Lung (tissue), 11 donors: ENCODE measurements at regions not wholly inside any gene's neighbourhood (a gene's known extent, or its start where the extent isn't known, plus 50 kb on each side); places are given as distances from the start of the nearest gene placed in this dataset.

Experiments used
- ATAC-seq: fragments of 200-7000 bp; cut with Tn5 transposase; one replicate; pipeline ENCODE4 v1.9.1; 2020; ENCODE audit warnings: moderate number of reproducible peaks; ENCODE audit not compliant: insufficient read depth, low FRiP score
- DNase-seq, 3 donors: peaks; one replicate each; pipeline ENCODE4 v3.0.0-alpha.2; 2013 to 2017
- H3K27ac ChIP-seq, 2 donors: one replicate each; pipeline ENCODE4 v1.5.1; 2013; ENCODE audit warnings: mild to moderate bottlenecking in 2 of 2, moderate library complexity in 2 of 2, control low read depth in 1 of 2, inconsistent platforms in 1 of 2, low read depth in 1 of 2, low read length in 1 of 2
- H3K27me3 ChIP-seq, 3 donors: one replicate each; pipeline ENCODE4 v1.5.1; 2013; ENCODE audit warnings: low read length in 2 of 3; ENCODE audit not compliant: control insufficient read depth in 3 of 3, insufficient read depth in 3 of 3
- H3K36me3 ChIP-seq, 4 donors: one replicate each; pipeline ENCODE4 v1.5.1; 2013; ENCODE audit warnings: low read length in 4 of 4, mild to moderate bottlenecking in 1 of 4, moderate library complexity in 1 of 4; ENCODE audit not compliant: control insufficient read depth in 4 of 4, insufficient read depth in 4 of 4
- H3K4me1 ChIP-seq, 5 donors: one replicate each; pipeline ENCODE4 v1.5.1; 2013; ENCODE audit warnings: low read length in 5 of 5, mild to moderate bottlenecking in 2 of 5, moderate library complexity in 1 of 5; ENCODE audit not compliant: control insufficient read depth in 5 of 5, insufficient read depth in 5 of 5
- H3K4me3 ChIP-seq: one replicate; pipeline ENCODE4 v1.5.1; 2013; ENCODE audit warnings: mild to moderate bottlenecking, control low read depth, moderate library complexity
- H3K9ac ChIP-seq, 2 donors: one replicate each; pipeline ENCODE4 v1.5.1; 2013; ENCODE audit warnings: low read length in 2 of 2, control low read depth in 1 of 2; ENCODE audit not compliant: insufficient read depth in 1 of 2
- H3K9me3 ChIP-seq, 4 donors: one replicate each; pipeline ENCODE4 v1.5.1; 2013; ENCODE audit warnings: low read length in 3 of 4, mild to moderate bottlenecking in 1 of 4, moderate library complexity in 1 of 4; ENCODE audit not compliant: control insufficient read depth in 4 of 4, insufficient read depth in 3 of 4
- WGBS, 2 donors: extraction: QIAGEN DNeasy Blood & Tissue Kit; methylation state at CpG; one replicate each; pipeline ENCODE4 v1.1.7; 2013; 5-methylcytosine and 5-hydroxymethylcytosine counted together
- TF ChIP-seq, protein P1 (sequence below): IDR thresholded peaks from 2 replicates; pipeline ENCODE4 v1.5.1; 2012; ENCODE audit warnings: mild to moderate bottlenecking; ENCODE audit errors: control extremely low read depth, extremely low read depth
- donor health status: control.
- donor health status: control.
- donor health status: Bipolar disorder and iron deficiency.
- donor health status: healthy.
- donor health status: DM: yes; HTN: yes; CAD: no.

DNA sequence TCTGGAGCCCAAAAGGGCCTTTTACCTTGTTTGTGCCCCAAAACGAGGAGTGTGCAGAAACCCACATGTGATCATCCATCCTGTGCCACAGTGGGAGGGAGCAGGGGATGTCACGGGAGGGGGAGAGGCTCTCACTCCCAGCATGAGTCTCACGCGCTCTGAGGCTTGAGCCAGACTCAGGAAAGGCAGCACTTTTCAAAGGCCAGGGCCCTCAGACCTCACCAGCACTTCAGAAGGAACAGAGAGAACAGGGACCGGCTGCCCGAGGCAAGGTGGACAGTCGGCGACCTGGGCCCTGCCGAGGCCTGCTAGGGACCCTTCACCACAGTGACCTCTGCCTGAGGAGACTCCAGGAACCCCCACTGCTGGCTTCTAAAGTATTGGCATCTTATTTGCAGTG, 71.7 kb upstream of the WASF3 start:
- DNase-seq (no peak), ATAC-seq (no peak)
- Histone ChIP-seq H3K9ac (no peak overlapping the region), H3K9me3 (no peaks in the 10 kb centered on the region), H3K27ac (no peak overlapping the region), H3K4me1 (no peaks in the 10 kb centered on the region), H3K4me3 (no peak overlapping the region), H3K27me3 (no peaks in the 10 kb centered on the region), H3K36me3 (no peaks in the 10 kb centered on the region)
- 63 to 64% methylated on average over 9 of the region's 9 CpGs for WGBS, 2 donors
- TF ChIP-seq, protein P1, sequence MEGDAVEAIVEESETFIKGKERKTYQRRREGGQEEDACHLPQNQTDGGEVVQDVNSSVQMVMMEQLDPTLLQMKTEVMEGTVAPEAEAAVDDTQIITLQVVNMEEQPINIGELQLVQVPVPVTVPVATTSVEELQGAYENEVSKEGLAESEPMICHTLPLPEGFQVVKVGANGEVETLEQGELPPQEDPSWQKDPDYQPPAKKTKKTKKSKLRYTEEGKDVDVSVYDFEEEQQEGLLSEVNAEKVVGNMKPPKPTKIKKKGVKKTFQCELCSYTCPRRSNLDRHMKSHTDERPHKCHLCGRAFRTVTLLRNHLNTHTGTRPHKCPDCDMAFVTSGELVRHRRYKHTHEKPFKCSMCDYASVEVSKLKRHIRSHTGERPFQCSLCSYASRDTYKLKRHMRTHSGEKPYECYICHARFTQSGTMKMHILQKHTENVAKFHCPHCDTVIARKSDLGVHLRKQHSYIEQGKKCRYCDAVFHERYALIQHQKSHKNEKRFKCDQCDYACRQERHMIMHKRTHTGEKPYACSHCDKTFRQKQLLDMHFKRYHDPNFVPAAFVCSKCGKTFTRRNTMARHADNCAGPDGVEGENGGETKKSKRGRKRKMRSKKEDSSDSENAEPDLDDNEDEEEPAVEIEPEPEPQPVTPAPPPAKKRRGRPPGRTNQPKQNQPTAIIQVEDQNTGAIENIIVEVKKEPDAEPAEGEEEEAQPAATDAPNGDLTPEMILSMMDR = no peak

DNA sequence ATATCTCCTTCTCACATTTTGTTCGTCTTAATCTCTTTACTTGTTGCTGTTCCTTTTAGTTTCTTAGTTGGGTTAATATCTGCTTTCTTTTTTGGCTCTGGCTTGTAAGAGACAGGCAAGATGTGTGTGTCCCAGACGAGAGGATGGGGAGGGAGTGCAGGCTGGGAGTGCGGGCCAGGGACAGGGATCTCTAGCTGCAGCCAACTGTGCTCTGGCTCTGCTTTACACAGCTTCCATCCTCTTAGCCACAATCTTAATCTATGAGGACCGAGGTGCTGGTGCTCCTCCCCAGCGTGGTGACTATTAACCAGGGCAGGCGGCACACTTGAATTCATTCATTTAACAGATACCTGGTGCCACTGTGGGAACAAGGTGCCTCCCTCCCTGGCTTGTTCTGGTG, 70.9 kb upstream of the WASF3 start:
- DNase-seq = peak in 1 of 3 donors; percentile 6
- ATAC-seq = no peak
- no peak overlapping the region for H3K4me3 ChIP-seq
- TF ChIP-seq, protein P1 = no peak
- H3K36me3 ChIP-seq = no peaks in the 10 kb centered on the region
- peaks cover 0 to 2% (median 0%) of the 10 kb centered on the region in 3 donors for H3K27me3 ChIP-seq
- H3K9me3 ChIP-seq = no peaks in the 10 kb centered on the region
- no peak overlapping the region for H3K27ac ChIP-seq
- 68 to 77% methylated on average over 6 of the region's 6 CpGs for WGBS, 2 donors
- H3K4me1 ChIP-seq = no peaks in the 10 kb centered on the region
- H3K9ac ChIP-seq = no peak overlapping the region

DNA sequence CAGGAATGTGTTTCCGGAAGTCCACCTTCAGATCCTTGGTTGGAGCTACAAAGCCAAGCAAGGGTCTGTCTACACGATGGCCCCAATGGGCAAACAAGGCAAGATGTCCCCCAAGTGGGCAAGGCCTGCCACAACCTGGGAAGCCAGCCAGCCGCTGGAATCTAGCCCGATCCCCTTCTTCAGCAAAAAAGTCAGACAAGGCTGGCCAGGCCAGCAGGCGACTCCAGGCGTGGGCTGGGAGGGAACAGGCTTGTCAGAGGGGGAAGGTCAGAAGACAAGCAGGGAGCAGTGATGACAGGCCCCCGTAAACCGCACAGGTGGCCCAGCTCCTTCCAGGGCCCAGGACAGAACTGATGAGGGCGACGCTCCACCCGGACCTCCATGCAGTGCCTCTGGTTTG, 69.7 kb upstream of the WASF3 start:
- no peaks in the 10 kb centered on the region for H3K4me1 ChIP-seq
- WGBS, 2 donors = 87 to 93% methylated on average over 11 of the region's 11 CpGs
- no peaks in the 10 kb centered on the region for H3K36me3 ChIP-seq
- H3K9me3 ChIP-seq = no peaks in the 10 kb centered on the region
- no peak overlapping the region for H3K27ac ChIP-seq
- no peak overlapping the region for H3K9ac ChIP-seq
- H3K4me3 ChIP-seq = no peak overlapping the region
- peaks cover 0 to 2% (median 0%) of the 10 kb centered on the region in 3 donors for H3K27me3 ChIP-seq
- ATAC-seq = no peak
- no peak for DNase-seq
- TF ChIP-seq, protein P1 = no peak
